WERI-Rb-1 (cell line): ENCODE measurements at regions not wholly inside any gene's neighbourhood (a gene's known extent, or its start where the extent isn't known, plus 50 kb on each side); places are given as distances from the start of the nearest gene placed in this dataset.
"Not testable (repeated sequence)": the region's sequence is repeated elsewhere in the genome, so short reads cannot be mapped to it uniquely, and the experiment has no call there.

ENCODE experiments used
- DNase-seq: peaks from one replicate; pipeline ENCODE4 v3.0.0-alpha.2; 2020
- H3K27ac ChIP-seq: fragments of 250-450 bp; sonication (Bioruptor Pico); 2 replicates; pipeline ENCODE4 v1.5.1; 2020; ENCODE audit warnings: mild to moderate bottlenecking, moderate library complexity
- H3K27me3 ChIP-seq: fragments of 250-450 bp; sonication (Bioruptor Pico); 2 replicates; pipeline ENCODE4 v1.5.1; 2021; ENCODE audit warnings: mild to moderate bottlenecking, low read depth, moderate library complexity; ENCODE audit not compliant: insufficient read depth, severe bottlenecking
- H3K36me3 ChIP-seq: fragments of 250-450 bp; sonication (Bioruptor Pico); 2 replicates; pipeline ENCODE4 v1.5.1; 2020; ENCODE audit warnings: mild to moderate bottlenecking, moderate library complexity
- H3K4me3 ChIP-seq: 2 replicates; pipeline ENCODE4 v1.5.1; 2011; ENCODE audit warnings: low read depth, mild to moderate bottlenecking, control low read depth, low read length
- H3K9me3 ChIP-seq: fragments of 250-450 bp; sonication (Bioruptor Pico); 2 replicates; pipeline ENCODE4 v1.5.1; 2021; ENCODE audit warnings: mild to moderate bottlenecking, moderate library complexity; ENCODE audit not compliant: severe bottlenecking
- TF ChIP-seq, protein P1 (sequence below): IDR thresholded peaks from 2 replicates; pipeline ENCODE4 v1.5.1; 2011; ENCODE audit warnings: low read depth, mild to moderate bottlenecking, control low read depth, inconsistent platforms, low read length

DNA sequence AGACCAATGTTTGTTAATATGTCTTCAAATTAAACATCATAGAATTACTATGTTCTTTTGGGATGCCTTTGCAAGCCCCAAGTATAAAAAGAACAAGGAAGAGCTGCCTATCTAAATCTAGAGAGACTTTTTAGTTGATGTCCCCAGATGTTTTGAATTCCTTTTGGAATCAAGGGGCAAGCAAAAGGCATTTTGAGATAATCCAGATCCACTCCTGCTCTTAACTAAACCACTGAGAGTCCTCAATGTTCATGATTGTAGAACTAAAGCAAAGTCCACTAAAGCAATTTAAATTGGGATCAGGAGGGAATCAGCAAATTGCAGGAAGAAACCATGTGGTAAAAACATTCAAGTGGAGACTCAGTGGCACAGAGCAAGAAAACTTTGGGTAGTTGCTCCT is 558.5 kb upstream of the VRK2 start:
- DNase-seq = no peak
- Histone ChIP-seq H3K27me3 (peaks cover 7% of the 10 kb centered on the region), H3K4me3 (no peak overlapping the region)

DNA sequence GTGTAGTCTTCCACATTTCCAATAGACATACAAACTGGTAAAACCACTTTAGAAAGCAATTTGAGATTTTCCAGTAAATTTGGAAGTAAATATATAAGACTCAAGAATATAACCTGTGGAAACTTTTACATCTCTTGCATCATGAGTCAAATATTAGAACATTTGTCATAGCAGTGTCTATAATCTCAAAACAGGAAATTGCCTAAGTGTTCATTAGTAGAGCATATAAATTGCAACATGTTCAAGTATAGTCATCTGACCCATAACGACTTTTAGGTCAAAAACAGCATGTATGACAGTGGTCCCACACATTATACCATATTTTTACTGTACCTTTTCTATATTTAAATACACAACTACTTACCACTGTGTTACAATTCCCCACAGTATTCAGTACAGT is 555.9 kb upstream of the VRK2 start:
- H3K9me3 ChIP-seq = no peaks in the 10 kb centered on the region
- no peak overlapping the region for H3K4me3 ChIP-seq
- H3K36me3 ChIP-seq = no peaks in the 10 kb centered on the region
- H3K27me3 ChIP-seq = peaks cover 4% of the 10 kb centered on the region
- DNase-seq = no peak
- TF ChIP-seq, protein P1, sequence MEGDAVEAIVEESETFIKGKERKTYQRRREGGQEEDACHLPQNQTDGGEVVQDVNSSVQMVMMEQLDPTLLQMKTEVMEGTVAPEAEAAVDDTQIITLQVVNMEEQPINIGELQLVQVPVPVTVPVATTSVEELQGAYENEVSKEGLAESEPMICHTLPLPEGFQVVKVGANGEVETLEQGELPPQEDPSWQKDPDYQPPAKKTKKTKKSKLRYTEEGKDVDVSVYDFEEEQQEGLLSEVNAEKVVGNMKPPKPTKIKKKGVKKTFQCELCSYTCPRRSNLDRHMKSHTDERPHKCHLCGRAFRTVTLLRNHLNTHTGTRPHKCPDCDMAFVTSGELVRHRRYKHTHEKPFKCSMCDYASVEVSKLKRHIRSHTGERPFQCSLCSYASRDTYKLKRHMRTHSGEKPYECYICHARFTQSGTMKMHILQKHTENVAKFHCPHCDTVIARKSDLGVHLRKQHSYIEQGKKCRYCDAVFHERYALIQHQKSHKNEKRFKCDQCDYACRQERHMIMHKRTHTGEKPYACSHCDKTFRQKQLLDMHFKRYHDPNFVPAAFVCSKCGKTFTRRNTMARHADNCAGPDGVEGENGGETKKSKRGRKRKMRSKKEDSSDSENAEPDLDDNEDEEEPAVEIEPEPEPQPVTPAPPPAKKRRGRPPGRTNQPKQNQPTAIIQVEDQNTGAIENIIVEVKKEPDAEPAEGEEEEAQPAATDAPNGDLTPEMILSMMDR = no peak
- H3K27ac ChIP-seq = no peak overlapping the region

More for the DNA sequence above, 558.5 kb upstream of the VRK2 start:
- H3K27ac ChIP-seq = no peak overlapping the region
- H3K9me3 ChIP-seq = no peaks in the 10 kb centered on the region
- no peaks in the 10 kb centered on the region for H3K36me3 ChIP-seq
- TF ChIP-seq, protein P1 = no peak

DNA sequence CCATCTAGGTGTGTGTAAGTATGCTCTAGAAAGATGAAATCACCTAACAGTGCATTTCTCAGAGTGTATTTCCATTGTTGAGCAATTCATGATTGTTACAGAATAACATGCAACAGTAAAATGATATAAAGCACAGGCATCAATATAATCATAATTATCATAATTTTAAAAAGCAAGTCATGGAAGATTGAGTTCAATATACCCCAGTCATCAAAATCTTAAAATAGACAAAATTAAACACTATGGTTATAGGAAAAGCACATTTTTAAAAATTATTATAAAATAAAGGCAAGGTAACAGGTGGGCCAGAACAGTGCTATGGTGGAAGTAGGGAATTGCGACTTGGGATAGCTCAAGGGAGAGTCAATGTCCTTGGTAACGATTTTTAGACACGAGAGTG is 555.4 kb upstream of the VRK2 start:
- H3K27ac ChIP-seq = no peak overlapping the region
- H3K9me3 ChIP-seq = no peaks in the 10 kb centered on the region
- H3K4me3 ChIP-seq = no peak overlapping the region
- DNase-seq = no peak
- no peaks in the 10 kb centered on the region for H3K36me3 ChIP-seq
- TF ChIP-seq, protein P1 = no peak
- peaks cover 3% of the 10 kb centered on the region for H3K27me3 ChIP-seq

DNA sequence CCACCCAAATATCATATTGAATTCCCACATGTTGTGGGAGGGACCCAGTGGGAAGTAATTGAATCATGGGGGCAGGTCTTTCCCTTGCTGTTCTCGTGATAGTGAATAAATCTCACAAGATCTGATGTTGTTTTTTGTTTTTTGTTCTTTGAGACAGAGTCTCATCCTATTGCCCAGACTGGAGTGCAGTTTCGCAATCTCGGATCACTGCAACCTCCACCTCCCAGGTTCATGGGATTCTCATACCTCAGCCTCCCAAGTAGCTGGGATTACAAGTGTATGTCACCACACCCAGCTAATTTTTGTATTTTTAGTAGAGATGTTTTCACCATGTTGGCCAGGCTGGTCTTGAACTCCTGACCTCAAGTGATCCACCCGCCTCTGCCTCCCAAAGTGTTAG is 552.6 kb upstream of the VRK2 start:
- not testable (repeated sequence) for H3K36me3 ChIP-seq, DNase-seq, H3K27me3 ChIP-seq, H3K27ac ChIP-seq, H3K9me3 ChIP-seq, H3K4me3 ChIP-seq

DNA sequence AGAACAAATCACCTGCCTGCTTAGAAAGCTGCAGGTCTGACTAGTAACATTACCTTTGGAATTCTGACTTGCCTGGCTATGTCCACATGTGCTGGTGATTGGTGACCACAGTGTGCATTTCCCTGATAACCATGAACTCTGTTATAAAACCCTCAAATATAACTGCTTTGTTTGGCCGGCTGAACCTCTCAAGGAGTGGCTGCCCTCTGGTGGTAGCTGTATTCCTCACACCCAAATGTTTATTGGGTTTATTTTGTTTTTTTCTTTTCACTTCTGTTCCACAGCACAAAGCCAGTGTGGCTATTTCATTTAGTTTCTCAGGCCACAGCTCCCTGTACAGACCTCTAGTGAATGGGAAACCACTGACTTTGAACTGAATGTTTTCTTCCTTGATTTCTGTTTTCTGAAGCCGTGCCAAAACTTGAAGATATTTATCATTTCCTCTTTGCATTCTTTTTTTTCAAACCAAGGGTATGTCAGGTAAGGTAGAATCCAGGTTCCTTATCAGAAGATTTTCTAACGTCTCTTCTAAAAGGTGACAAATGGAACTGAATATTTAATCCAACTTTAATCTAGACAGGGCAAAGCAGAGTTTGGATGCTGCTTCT is 549.0 kb upstream of the VRK2 start:
- DNase-seq = peak; percentile 65
- no peaks in the 10 kb centered on the region for H3K36me3 ChIP-seq
- H3K27me3 ChIP-seq = peaks cover 4% of the 10 kb centered on the region
- H3K27ac ChIP-seq = no peak overlapping the region
- H3K4me3 ChIP-seq = no peak overlapping the region
- no peaks in the 10 kb centered on the region for H3K9me3 ChIP-seq
- TF ChIP-seq, protein P1 = peak; percentile 78

DNA sequence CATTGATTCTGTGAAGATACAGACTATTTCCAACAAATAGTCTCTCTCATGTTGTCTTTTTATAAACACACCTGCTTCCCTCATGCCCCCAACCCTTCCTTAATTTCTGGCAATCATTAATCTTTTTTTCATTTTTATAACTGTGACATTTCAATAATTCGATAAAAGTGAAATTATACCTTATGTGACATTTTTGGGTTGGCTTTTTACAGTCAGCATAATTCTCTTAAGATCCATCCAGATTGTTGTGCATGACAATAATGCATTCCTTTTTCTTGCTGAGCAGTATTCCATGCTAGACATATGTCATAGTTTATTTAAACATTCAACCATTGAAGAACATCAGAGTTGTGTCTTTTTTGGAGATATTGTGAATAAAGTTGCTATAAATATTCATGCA is 541.8 kb upstream of the VRK2 start:
- DNase-seq = no peak
- TF ChIP-seq, protein P1 = no peak
- Histone ChIP-seq H3K36me3 (no peaks in the 10 kb centered on the region), H3K9me3 (no peaks in the 10 kb centered on the region), H3K27me3 (no peaks in the 10 kb centered on the region), H3K4me3 (no peak overlapping the region), H3K27ac (no peak overlapping the region)
